Right atrium auricular region (tissue), 2 donors: ENCODE measurements at regions not wholly inside any gene's neighbourhood (a gene's known extent, or its start where the extent isn't known, plus 50 kb on each side); places are given as distances from the start of the nearest gene placed in this dataset.

Experiments used
- DNase-seq: peaks from one replicate; pipeline ENCODE4 v3.0.0-alpha.2; 2019; ENCODE audit warnings: low spot score
- H3K27ac ChIP-seq, 2 donors: fragments of 200-600 bp; sonication (generic); 1 replicate in 1 of 2; 2 replicates in 1 of 2; pipeline ENCODE4 v1.5.1; 2016 to 2019
- H3K27me3 ChIP-seq, 2 donors: fragments of 200-600 bp; sonication (generic); one replicate each; pipeline versions ENCODE4 v1.5.1 to v1.6.0; 2017 to 2019
- H3K36me3 ChIP-seq: fragments of 200-600 bp; sonication (generic); one replicate; pipeline ENCODE4 v1.5.1; 2016
- H3K4me1 ChIP-seq, 2 donors: fragments of 200-600 bp; sonication (generic); one replicate each; pipeline versions ENCODE4 v1.5.1 to v1.6.0; 2017 to 2019
- H3K4me3 ChIP-seq, 2 donors: fragments of 200-600 bp; sonication (generic); 1 replicate in 1 of 2; 2 replicates in 1 of 2; pipeline ENCODE4 v1.5.1; 2017 to 2019; ENCODE audit warnings: mild to moderate bottlenecking in 1 of 2, moderate library complexity in 1 of 2
- H3K9me3 ChIP-seq, 2 donors: fragments of 200-600 bp; sonication (generic); one replicate each; pipeline ENCODE4 v1.5.1; 2019
- TF ChIP-seq, protein P1 (sequence below), 2 donors: fragments of 200-600 bp; sonication (generic); IDR thresholded peaks; one replicate each; pipeline ENCODE4 v1.5.1; 2019; ENCODE audit warnings: antibody characterized with exemption in 2 of 2

- no peak overlapping the region for H3K27ac ChIP-seq
- no peaks in the 10 kb centered on the region for H3K36me3 ChIP-seq
- no peaks in the 10 kb centered on the region for H3K27me3 ChIP-seq
- H3K9me3 ChIP-seq = no peaks in the 10 kb centered on the region
- DNase-seq = no peak
- no peaks in the 10 kb centered on the region for H3K4me1 ChIP-seq
- TF ChIP-seq, protein P1, sequence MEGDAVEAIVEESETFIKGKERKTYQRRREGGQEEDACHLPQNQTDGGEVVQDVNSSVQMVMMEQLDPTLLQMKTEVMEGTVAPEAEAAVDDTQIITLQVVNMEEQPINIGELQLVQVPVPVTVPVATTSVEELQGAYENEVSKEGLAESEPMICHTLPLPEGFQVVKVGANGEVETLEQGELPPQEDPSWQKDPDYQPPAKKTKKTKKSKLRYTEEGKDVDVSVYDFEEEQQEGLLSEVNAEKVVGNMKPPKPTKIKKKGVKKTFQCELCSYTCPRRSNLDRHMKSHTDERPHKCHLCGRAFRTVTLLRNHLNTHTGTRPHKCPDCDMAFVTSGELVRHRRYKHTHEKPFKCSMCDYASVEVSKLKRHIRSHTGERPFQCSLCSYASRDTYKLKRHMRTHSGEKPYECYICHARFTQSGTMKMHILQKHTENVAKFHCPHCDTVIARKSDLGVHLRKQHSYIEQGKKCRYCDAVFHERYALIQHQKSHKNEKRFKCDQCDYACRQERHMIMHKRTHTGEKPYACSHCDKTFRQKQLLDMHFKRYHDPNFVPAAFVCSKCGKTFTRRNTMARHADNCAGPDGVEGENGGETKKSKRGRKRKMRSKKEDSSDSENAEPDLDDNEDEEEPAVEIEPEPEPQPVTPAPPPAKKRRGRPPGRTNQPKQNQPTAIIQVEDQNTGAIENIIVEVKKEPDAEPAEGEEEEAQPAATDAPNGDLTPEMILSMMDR (IDR thresholded peaks at IDR 0.05) = no peak
- no peak overlapping the region for H3K4me3 ChIP-seq
Measured at GRCh38 chr2:149719695-149720094, 132.1 kb upstream of the MMADHC start.

- H3K27ac ChIP-seq = no peak overlapping the region
- no peak overlapping the region for H3K4me3 ChIP-seq
- no peak for DNase-seq
- H3K4me1 ChIP-seq = no peaks in the 10 kb centered on the region
- TF ChIP-seq, protein P1 (IDR thresholded peaks at IDR 0.05) = no peak
- no peaks in the 10 kb centered on the region for H3K9me3 ChIP-seq
- no peaks in the 10 kb centered on the region for H3K27me3 ChIP-seq
- no peaks in the 10 kb centered on the region for H3K36me3 ChIP-seq
Measured at GRCh38 chr2:149716687-149717086, 129.1 kb upstream of the MMADHC start.

GRCh38 chr2:149715894-149716293 is 128.3 kb upstream of the MMADHC start:
- Histone ChIP-seq H3K4me1 (no peaks in the 10 kb centered on the region), H3K36me3 (no peaks in the 10 kb centered on the region), H3K27me3 (no peaks in the 10 kb centered on the region), H3K27ac (no peak overlapping the region), H3K4me3 (no peak overlapping the region), H3K9me3 (no peaks in the 10 kb centered on the region)
- no peak for DNase-seq
- TF ChIP-seq, protein P1 (IDR thresholded peaks at IDR 0.05) = no peak

- H3K4me1 ChIP-seq = no peaks in the 10 kb centered on the region
- H3K9me3 ChIP-seq = no peaks in the 10 kb centered on the region
- H3K36me3 ChIP-seq = no peaks in the 10 kb centered on the region
- TF ChIP-seq, protein P1 (IDR thresholded peaks at IDR 0.05) = peak in 1 of 2 donors; percentile 53
- no peak overlapping the region for H3K4me3 ChIP-seq
- DNase-seq = no peak
- no peak overlapping the region for H3K27ac ChIP-seq
- no peaks in the 10 kb centered on the region for H3K27me3 ChIP-seq
Measured at GRCh38 chr2:149715005-149715592, 127.5 kb upstream of the MMADHC start.

DNA sequence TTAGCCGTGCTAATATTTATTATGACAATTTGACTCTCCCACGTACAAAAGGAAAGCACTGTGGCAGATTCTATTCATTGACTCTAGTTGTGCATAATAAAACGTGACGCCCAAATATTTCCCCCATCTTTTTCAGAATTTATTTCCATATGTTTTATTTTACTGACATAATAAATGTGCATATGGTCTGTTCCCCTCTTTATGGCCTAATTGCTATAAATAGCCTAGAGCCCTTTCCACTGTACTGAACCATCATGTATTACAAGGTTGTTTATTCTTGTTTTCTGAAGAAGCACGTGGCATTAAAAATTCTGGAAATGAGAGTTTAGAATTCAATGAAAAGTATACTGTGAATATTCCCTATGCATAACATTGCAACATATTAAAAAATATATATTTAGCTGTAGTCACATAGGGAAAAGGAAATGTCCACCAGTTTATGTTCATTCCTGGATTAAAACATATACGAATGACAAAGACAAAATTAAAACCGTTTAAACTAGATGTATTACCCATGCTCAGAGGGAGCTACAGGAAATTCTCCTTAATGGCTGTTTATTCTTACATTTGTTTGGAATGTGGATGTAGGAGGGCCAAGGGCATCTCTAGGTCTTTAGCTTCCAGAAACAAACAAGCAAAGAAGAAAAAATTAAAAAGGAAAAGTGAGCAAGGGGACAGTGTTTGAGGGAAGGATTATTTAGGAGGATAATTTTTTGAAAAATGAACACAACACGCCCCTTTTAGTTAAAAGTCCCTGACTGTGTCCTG is 122.1 kb upstream of the MMADHC start:
- H3K4me1 ChIP-seq = no peaks in the 10 kb centered on the region
- no peaks in the 10 kb centered on the region for H3K27me3 ChIP-seq
- no peak overlapping the region for H3K27ac ChIP-seq
- H3K9me3 ChIP-seq = peaks cover 0 to 6% of the 10 kb centered on the region in 2 donors
- H3K36me3 ChIP-seq = no peaks in the 10 kb centered on the region
- DNase-seq = no peak
- TF ChIP-seq, protein P1 (IDR thresholded peaks at IDR 0.05) = no peak
- H3K4me3 ChIP-seq = no peak overlapping the region
